Occipital lobe (tissue), 1 donor: ENCODE measurements at regions not wholly inside any gene's neighbourhood (a gene's known extent, or its start where the extent isn't known, plus 50 kb on each side); places are given as distances from the start of the nearest gene placed in this dataset.
"Not testable (repeated sequence)": the region's sequence is repeated elsewhere in the genome, so short reads cannot be mapped to it uniquely, and the experiment has no call there.

Experiments used
- DNase-seq: peaks from one replicate; lab custom pipeline; 2025; lab: John Stamatoyannopoulos, UW

DNA sequence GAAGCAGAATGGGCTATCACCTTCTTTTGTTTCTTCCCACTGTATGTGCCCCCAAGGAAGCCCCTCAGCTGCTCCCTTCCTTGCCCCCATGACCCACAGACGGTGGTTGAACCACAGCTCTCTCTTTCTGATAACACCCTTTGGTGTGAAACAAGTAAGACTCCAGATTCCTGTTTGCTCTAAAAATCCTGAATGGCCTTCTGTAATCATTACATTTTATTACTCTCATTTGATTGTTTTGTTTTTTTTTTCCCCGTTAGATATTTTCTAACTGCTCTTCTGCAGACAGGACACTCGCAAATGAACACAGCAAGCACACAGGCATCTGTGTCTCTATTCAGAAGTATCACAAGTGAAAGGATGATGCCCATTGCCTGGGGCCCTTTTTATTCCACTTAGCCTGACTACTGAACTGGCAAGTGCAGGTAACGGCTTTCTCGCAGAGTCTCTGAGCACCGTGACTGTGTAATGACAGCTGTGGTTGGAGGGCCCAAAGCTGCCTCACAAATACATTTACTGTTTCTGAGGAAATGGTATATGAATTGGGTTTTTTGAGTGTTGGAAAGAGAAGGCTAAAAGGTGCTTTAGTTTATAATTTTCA is 59.3 kb downstream of the OXGR1 start:
- DNase-seq: no peak

DNA sequence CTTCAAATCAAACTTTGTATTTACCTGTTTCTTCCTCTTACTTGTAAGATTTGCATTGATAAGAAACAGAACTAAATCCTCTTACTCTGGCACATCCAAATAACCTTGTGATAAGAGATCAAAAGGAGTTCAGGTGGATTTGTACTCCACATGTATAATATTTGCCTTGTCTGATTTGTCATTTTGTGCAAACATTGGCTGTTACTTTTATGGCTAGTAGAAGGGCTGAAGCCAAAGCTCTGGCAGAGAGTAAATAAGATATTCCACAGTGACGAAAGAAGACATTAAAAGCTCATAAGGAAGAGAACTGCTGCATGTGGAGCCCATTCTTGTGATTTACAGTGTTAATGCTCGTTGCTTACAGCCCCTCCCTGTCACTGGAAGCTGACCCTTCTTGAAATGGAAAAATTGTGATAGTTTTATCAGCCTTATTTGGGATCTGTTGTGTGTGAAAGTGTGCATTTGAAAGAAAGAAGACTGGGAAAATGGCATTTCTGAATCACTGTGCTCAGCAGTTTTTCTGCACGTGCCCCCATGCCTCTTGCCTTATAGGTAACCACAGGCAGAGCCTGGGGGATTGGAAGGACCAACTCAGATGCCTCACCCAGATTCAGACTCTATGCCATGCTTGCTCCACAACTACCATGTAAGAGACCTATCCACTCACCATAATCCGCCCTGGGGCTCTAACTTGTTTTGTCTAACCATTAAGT is 68.2 kb downstream of the OXGR1 start:
- DNase-seq: no peak

DNA sequence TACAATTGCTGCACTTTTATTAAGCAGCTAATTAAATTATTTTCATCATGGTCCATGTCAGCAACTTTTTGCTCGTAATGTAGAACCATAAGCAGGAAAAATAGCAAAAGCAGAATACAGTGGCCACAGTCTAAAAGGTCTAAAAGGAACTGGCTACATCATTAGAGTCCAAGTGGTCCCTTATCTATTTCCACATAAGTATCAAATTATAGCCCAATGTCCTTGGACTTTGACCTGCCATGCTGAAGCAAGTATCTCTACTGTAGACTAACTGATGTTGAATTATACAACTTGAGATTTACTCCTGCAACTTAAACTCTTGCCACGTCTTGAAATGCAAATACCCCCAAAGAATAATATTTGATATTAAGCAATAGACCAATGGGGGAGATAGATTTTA is 68.8 kb downstream of the OXGR1 start:
- DNase-seq: no peak

DNA sequence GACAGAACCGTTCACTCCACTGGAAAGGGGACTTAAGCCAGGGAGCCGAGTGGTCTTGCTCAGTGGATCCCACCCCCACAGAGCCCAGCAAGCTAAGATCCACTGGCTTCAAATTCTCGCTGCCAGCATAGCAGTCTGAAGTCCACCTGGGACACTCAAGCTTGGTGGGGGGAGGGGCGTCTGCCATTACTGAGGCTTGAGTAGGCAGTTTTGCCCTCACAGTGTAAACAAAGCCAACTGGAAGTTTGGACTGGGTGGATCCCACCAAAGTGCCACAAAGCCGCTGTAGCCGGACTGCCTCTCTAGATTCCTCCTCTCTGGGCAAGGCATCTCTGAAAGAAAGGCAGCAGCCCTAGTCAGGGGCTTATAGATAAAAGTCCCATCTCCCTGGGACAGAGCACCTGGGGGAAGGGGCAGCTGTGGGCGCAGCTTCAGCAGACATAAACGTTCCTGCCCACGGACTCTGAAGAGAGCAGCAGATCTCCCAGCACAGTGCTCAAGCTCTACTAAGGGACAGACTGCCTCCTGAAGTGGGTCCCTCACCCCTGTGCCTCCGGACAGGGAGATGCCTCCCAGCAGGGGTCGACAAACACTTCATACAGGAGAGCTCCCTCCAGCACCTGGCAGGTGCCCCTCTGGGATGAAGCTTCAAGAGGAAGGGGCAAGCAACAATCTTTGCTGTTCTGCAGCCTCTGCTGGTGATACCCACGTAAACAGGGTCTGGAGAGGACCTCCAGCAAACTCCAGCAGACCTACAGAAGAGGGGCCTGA is 75.2 kb downstream of the OXGR1 start:
- not testable (repeated sequence) for DNase-seq

DNA sequence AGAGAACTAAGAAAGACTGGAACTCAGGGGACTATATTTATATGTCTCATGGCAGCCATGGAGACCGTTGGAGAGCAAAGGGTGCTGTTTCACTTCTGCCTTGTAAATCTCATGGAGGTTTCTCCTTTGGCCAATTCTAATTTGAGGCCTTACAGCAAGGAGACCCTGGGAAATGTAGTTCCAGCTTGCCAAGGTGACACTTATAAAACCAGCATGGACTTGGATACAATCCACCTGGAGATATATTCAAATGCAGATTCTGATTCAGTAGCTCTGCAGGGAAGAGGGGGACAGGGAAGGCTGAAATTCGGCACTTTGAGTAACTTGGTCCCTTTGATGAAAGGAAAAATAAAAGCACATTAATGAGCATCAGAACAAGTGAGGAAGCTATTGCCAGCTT is 90.0 kb downstream of the OXGR1 start:
- no peak for DNase-seq

DNA sequence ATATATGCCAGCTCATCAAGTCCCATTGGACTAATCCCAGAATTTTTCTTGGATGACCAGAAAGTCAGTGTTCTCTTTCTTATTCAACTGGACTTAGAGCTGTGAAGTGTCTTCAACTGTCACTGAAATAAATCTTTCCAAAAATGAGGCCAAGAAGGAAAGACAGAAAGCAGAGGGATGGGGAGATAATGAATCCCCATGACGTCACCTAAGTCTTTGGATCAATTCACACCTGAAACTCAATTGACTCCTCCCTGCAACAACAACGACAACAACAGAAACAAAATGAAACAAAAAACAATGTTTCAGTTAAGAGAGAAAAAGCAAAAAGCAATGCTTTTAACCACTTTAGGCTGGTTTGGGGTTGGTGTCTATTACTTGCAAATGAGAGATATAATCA is 91.2 kb downstream of the OXGR1 start:
- DNase-seq: no peak

DNA sequence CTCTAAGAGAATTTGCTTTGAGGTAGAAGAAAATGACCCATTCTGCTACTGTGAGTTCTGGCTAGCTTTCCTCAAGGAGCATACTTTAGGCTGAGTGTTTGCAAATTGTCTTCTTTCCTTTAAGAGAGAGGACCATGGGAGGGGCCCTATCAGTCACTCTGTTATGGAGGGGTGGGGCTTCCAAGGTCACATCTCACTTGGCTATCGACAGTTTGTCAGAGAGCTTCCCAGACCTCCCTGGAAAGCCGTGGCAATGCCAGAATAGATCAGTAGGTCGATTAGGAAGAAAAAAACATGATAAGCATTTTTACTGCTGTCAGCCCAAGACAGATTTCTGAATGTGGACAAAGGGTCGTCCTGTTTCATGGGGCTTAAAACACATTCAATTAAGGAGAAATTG is 93.3 kb downstream of the OXGR1 start:
- no peak for DNase-seq

DNA sequence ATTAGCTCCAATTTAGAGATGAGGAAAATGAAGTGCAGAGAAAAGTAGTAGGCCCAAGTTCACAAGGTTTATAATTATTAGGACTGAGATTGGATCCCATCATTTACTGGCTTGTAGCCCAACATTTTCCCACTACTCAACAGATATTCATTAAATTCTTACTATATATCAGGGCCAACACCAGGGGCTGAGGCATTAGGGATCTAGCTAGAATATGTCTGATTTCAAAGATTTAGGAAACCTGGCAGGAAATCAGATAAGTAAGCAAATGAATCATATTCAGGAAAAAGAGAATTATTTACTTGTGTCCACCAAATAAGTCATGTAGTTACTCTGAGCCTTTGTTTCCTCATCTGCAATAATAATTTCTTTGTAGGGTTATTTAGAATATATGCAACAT is 94.3 kb downstream of the OXGR1 start:
- DNase-seq: no peak

DNA sequence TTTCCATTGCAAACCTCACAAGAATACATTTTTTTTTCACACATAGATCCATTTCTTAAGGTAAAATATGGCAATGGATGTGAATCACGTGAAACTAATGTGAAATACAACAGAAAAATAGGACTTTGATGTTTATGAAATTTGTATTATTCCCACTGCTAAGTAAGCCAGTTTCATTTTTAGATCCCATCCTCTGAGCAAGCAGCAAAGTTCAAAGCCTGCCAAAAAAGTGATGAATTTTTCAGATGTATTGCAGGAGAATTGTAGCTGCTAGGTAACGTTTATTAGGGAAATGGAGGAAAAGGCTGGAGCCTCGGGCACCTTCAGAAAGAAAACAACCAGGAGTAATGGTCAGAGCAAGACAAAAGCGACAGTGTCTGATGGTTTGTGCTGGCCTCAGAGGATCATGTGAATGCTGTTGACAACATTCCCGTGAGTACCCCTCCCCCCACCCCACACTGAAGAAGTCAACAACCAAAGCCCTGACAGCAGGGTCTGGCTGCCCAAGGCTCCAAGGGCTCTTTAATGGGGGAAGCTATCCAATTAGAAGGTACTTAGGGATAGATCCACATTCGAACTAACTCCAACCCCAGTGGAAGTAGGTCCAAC is 95.5 kb downstream of the OXGR1 start:
- DNase-seq: peak; percentile 13

DNA sequence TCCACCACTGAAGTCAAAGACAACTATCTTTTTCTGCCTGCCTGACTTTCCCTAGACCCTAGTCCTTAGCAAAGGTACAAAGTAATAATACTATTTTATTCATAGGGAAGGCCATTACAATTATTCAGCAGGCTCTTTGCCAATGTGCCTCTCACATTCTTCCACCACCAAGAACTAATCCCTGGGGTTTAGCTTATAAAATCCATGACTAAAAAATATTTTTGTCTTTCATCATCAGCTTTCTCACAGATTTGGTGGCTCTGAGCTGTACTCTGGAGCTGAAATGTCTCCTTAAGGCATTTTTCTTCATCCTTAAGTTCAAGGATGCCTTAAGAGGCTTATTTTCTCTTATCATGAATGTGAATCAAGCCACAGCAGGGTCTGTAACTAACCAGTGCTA is 96.1 kb downstream of the OXGR1 start:
- DNase-seq: no peak
